ENCODE measurements at regions not wholly inside any gene's neighbourhood (a gene's known extent, or its start where the extent isn't known, plus 50 kb on each side); places are given as distances from the start of the nearest gene placed in this dataset.

DNA sequence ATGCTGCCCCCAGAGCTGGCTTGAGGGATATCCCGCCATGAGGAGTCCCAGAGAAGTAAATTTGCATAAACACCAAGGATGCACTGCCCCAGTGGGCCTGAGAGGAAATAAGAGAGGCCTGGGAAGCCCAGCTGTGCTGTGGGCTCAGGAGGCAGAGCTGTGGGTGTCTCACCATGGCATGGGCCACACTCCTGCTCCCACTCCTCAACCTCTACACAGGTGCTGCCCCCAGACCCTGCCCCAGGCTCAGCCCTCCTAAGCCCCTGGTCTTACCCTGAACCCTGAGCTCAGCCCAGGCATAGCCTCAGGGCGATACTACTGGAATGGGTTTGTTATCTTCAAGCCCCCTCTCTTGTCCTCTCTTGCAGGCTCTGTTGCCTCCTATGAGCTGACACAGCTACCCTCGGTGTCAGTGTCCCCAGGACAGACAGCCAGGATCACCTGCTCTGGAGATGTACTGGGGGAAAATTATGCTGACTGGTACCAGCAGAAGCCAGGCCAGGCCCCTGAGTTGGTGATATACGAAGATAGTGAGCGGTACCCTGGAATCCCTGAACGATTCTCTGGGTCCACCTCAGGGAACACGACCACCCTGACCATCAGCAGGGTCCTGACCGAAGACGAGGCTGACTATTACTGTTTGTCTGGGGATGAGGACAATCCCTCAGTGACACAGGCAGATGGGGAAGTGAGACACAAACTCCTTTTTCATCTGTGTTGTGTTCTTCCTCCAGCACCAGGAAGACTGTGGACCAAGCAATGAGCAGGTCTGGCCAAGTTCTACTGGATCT, 59.9 kb downstream of the GGTLC2 start:
- no peak for TF ChIP-seq CTCF (IDR thresholded peaks at IDR 0.05)
- no peak for TF ChIP-seq ZFX (IDR thresholded peaks at IDR 0.05; ENCODE audit: borderline replicate concordance)
- H3K27ac ChIP-seq: no peak overlapping the region

DNA sequence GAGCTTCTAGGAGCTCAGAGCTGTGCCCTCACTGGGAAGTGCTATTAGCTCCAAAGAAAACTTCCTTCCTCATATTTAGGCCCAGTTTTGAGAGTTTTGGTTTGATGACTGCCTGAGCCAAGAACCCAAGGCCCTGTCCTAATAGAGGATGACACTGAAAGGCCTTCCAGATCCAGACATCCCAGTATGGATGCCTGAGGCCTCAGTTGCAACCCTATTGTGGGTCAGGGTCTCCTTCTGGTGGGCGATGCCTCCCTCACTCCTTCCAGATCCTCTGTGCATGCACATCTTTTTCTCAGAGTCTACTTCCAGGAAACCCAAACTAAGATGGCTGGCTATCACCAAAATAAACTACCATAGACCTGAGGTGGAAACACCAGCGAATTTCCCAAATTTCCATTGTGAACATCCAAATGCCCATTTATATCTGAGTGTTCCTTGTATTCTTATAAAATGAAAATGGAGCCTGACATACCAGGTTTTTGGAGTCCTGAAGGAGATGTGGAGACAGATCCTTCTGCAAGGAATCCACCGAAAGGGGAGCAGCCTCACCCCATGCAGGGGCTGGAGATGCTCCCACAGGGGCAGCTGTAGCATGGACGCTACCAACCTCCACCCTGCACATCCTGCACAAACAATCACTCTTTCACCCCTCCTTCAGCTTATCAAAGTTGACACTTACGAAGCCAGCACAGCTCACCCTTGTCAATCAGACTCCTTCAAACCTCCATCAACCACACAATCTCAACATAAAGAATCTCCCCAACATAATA, 61.1 kb downstream of the GGTLC2 start:
- no peak for TF ChIP-seq CTCF (IDR thresholded peaks at IDR 0.05)
- no peak for TF ChIP-seq ZFX (IDR thresholded peaks at IDR 0.05; ENCODE audit: borderline replicate concordance)
- no peak overlapping the region for H3K27ac ChIP-seq

DNA sequence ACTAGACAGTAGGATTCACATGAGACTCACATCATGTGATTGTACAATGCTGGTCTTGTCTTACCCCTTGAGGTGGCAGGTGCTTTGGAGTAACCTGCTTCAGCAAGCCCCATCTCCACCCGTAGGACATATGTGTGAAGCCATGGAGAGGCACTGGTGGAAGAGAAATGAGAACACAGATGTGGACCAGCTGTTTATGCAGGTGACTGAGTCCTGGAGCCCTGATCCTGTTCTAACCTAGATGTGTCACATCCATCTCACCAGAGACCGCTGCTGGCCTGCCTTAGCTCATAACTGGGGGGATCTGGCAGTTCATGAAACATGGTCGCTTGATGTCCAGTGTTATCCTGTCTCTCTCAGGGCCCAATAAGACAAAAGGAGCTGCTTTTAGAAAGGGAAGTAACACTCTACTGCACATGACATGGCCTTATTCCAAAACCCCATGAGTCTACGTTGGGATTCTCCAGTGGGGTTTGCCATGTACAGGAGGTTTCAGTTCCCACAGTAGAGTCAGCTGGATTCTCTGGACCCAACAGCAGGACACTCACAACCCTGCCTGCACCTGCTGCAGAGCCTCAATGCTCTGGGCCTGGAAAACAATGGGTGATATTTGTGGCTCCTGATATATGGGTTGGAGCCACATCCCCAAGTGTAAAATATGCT, 62.0 kb downstream of the GGTLC2 start:
- TF ChIP-seq CTCF (IDR thresholded peaks at IDR 0.05) (no peak), ZFX (IDR thresholded peaks at IDR 0.05; ENCODE audit: borderline replicate concordance) (no peak)
- no peak overlapping the region for H3K27ac ChIP-seq

GRCh38 chr22:22709719-22710445, 65.5 kb downstream of the GGTLC2 start:
- 0 out of 2 replicates have a peak, but pooled peaks have one; percentile 9 for TF ChIP-seq CTCF (IDR thresholded peaks at IDR 0.05)
- TF ChIP-seq ZFX (IDR thresholded peaks at IDR 0.05; ENCODE audit: borderline replicate concordance): no peak
- H3K27ac ChIP-seq: no peak overlapping the region

DNA sequence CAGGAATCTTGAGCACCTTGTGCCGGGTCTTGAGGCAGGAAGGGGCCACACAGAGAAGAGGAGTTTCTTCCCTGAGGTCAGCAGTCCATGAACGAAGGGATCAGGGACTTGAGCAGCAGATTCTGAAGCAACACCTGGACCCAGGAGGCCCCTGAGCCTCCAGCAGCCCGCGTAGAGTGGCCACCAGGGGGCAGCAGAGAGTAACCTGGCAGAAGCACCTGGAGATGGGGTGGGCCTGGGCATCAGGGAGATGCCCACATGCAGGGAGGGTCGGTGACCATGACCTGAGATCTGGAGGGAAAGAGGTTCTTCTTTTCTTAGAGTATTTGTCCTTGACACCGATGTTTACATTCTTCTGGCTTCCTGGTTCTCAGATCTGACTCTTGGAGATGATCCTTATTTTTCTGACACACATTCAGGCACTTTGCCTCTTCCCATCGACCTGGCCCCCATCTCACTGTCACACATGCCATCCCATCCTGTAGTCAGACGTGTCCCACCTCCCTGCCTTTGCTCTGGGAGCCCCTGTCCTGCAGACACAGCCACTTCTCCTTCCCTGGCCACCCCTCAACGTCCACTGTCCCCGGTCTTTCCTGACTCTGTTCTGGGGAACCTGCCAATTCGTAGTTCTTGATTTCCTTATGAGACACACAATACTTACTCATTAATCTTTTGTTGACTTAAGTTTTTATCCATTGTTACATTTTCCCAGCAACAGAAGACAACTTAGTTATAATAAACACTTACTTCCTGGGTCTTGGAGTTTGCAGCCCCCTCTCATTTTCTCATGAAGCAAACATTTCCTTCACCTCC, 66.5 kb downstream of the GGTLC2 start:
- no peak overlapping the region for H3K27ac ChIP-seq
- TF ChIP-seq ZFX (IDR thresholded peaks at IDR 0.05; ENCODE audit: borderline replicate concordance) (no peak), CTCF (IDR thresholded peaks at IDR 0.05) (peak; percentile 97)

GRCh38 chr22:22711532-22711913, 67.1 kb downstream of the GGTLC2 start:
- no peak overlapping the region for H3K27ac ChIP-seq
- TF ChIP-seq ZFX (IDR thresholded peaks at IDR 0.05; ENCODE audit: borderline replicate concordance): no peak
- TF ChIP-seq CTCF (IDR thresholded peaks at IDR 0.05): no peak
